Activated CD4-positive, alpha-beta T cell treated with anti-CD3 and anti-CD28 coated beads, Interleukin-2, amount 50 U/mL, for 1 hour (primary cell): ENCODE measurements at regions not wholly inside any gene's neighbourhood (a gene's known extent, or its start where the extent isn't known, plus 50 kb on each side); places are given as distances from the start of the nearest gene placed in this dataset.
"Not testable (repeated sequence)": the region's sequence is repeated elsewhere in the genome, so short reads cannot be mapped to it uniquely, and the experiment has no call there.

ENCODE experiments used
- DNase-seq: peaks from one replicate; pipeline ENCODE4 v3.0.0-alpha.2; 2020

DNA sequence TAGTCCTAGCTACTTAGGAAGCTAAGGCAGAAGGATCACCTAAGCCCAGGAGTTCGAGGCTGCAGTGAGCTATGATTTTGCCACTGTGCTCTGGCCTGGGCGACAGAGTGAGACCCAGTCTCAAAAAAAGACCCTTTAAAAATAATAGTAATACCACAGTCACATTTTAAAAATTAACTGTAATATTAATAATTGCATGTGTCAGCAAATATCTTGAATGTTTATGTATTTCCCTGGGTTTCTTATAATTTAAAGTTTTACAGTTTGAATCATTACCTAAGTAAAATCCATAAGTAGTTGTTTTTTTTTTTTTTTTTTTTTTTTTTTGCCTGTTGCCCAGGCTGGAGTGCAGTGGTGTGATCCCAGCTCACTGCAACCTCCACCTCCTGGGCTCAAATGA lies 69.2 kb downstream of the LYZL2 start:
- no peak for DNase-seq

DNA sequence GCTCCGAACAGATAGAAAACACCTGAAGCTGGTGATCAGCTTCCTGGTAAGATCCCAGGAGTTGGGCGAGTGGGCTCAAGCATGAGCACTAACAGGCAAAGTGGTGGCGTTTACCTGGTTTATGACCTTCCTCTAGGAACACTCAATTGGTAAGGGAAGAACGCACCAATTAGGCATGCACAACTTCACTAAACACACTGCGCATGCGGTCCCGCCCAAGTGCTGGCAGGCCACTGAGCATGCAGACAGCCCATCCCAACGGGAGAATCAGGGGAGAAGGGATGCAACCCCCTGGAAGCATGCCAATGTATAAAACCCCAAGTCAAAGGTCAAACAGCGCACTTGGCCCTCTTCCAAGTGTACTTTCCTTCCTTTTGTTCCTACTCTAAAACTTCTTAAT lies 70.4 kb downstream of the LYZL2 start:
- no peak for DNase-seq

DNA sequence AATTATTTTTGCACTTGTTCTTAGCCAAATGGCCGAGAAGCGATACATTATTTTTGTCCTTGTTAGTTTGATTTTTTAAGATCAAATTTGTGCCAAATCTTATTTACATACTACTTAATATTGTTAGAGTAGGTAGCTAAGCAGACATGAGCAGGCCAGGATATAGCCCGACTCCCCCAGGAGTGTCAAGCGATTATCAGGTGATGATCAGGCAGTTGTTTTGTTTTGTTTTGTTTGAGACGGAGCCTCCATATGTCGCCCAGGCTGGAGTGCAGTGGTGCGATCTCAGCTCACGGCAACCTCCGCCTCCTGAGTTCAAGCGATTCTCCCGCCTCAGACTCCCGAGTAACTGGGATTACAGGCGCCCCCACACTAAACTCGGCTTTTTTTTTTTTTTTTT lies 71.1 kb downstream of the LYZL2 start:
- no peak for DNase-seq

DNA sequence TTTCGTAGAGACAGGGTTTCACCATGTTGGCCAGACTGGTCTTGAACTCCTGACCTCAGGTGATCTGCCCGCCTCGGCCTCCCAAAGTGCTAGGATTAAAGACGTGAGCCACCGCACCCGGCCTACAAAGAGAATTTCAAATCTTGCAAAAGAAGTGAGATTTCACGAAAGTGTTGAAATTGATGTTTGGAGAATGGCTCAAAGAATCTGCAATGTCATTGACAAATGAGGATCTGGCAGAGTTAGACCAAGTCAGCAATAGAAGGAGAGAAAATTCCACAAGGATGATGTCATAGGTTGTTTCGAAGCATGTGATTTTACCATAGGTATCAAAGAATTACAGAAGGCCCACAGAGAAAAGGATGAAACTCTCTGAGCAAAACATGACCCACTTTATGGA lies 71.7 kb downstream of the LYZL2 start:
- DNase-seq: no peak

DNA sequence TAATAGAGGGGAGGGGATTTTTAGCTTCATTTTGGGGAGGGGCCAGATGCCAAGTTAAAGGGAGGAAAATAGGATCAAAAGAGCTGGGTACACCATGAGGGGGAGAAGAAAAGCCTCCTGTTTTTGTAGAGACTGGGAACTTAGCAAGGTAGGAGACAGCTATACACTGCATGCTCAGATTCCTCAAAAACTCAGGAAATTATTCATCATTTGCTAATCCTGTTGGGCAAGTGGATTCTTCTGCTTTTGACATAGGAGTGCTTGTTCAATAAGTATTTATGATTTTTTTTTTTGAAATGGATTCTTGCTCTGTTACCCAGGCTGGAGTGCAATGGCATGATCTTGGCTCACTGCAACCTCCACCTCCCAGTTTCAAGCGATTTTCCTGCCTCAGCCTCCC lies 73.4 kb downstream of the LYZL2 start:
- no peak for DNase-seq

DNA sequence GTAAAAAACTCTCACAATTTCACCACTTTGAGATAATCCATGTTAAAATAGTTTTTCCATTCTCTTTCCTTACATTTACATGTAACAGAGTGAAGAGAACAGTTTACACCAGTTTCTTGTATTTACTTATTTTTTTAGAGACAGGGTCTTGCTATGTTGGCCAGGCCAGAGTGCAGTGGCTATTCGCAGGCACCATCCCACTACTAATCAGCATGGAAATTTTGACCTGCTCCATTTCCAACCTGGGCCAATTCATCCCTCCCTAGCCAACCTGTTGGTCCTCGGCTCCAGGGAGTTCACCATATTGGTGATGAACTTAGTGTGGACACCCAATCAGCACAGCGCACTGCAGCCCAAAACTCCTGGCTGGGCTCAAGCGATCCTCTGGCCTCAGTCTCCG lies 74.1 kb downstream of the LYZL2 start:
- DNase-seq: no peak

DNA sequence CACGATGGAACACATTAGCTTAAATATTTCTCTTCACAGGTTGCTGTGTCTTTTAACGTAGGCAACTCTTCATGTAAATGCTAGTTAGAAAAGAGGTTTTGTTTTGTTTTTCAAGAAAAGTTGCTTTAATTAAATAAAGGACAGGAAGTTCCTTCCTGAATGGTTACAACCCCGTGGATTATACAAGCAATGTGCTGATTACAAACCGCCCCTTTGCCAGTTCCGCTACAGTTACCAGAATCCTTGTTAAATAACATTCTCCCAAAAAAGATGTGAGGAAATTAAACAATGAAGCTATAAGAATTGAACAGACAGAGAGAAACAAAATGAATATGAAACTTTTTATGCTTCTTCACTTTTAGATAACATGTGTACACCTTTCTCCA lies 75.1 kb downstream of the LYZL2 start:
- DNase-seq: no peak

DNA sequence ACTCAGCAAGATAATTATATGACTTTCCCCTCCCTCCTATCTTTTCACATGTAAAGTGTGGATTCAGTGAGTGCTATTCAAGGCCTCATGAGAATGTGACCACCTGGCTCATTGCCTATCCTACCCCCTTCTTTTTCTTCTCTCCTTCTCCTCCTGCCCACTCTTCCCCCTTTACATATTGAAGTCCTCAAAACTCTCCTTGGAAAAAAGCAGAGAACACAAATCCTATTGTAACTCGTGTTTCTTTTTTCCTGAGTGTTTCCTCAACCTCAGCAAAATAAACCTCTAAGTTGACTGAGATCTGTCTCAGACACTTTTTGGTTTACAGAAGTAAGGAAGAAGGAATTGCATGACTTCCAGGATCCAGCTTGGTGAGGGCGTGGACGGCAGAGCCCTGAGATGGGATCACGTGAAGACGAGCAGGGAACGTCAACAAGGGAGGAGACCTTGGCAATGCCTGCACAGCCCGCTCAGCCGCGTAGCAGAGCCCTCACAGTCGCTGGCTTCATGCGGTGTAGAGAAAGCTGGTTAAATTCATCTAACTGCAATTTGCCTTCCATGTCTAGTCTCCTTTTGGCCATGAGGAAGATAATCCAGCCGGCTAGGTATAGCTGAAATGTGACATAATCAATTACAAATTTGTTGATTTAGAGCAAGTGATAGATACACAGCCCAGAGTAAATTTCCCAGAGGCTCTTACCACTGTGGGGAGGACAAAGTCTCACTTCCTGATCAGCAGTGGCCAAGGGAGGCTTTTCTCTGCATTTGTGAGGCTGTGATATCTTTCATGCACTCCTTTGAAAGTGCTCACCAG lies 75.7 kb downstream of the LYZL2 start:
- no peak for DNase-seq

DNA sequence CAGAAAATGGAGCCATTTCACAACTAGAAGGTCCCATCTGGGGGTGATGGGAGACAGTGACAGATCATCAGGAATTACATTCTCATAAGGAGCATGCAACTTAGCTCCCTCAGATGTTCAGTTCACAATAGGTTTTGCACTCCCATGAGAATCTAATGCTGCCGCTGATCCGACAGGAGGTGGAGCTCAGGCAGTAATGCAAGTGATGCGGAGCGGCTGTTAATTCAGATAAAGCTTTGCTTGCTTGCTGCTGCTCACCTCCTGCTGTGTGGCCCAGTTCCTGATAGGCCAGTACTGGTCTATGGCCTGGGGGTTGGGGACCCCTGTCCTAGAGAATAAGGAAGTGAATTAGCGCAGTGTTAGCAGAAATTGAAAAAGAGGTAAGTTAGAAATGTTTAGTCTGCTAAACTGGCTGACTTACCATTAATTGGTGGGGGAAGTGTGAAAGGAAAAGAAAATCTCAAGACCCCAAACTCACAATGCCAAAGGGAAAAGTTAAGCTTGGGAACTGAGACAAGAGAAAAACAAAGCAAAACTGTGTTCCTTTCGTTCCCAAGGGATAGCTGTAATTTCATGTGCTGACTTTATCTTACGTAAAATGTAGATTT lies 76.4 kb downstream of the LYZL2 start:
- no peak for DNase-seq

DNA sequence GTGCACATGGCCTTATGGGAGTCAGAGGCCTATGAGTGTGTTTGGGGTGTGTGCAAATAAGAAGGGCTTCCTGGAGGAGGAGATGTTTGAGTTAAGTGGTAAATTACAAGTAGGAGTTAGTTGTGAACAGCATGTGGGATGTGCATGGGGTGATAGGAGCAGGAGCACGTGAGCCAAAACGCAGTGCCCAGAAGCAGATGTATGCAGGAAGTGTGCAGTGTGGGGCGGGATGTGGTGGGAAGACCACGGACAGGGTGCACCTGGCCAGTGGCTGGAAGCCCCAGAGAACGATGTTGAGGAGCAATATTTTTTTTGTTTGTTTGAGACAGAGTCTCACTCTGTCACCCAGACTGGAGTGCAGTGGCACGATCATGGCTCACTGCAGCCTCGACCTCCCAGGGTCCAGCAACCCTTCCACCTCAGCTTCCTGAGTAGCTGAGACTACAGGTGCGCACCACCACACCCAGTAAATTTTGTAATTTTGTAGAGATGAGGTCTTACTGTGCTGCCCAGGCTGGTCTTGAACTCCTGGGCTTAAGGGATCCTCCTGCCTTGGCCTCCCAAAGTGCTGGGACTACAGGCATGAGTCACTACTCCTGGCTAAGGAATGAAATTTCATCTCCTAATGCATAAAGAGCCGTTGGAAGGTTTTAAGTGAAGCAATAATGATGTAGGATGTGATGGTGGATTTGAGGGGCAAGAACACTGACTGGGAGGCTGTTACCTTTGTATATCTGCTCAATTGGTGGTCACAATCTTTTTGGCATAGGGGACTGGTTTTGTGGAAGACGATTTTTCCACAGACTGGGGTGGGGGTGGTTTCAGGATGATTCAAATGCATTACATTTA lies 78.4 kb downstream of the LYZL2 start:
- no peak for DNase-seq

DNA sequence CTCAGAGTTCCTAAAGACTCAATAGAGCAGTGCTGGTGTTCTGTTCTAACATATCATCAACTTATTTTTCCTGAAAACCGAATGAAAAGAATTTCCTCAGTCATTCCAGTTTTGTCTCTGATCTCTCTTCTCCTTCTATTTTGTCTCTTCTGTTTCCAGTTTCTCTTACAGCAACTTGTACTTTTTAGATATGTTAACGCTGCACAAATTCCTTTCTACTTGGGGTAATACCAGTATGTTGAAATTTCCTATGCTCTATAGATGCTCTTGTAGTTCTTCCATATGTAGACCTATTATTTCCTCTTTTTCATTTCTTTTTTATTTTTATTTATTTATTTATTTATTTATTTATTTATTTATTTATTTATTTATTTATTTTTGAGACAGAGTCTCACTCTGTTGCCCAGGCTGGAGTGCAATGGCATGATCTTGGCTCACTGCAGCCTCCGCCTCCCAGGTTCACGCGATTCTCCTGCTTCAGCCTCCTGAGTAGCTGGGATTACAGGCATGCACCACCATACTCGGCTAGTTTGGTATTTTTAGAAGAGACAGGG lies 80.3 kb downstream of the LYZL2 start:
- not testable (repeated sequence) for DNase-seq

DNA sequence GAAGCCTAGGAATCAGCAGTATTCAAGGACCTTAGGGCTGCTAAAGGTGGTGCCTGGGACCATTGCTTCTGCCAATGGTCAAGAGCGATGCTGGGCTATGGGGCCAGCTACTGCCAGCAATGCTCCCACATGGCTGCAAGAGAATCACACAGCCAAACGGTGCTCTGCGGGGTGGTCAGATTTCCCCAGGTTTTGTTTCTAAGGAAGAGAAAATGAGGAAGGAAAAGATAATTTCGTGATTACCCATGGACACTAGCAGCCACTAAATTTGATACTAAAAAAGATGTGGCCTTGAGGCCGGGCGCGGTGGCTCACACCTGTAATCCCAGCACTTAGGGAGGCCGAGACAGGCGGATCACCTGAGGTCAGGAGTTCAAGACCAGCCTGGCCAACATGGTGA lies 83.0 kb downstream of the LYZL2 start:
- no peak for DNase-seq

DNA sequence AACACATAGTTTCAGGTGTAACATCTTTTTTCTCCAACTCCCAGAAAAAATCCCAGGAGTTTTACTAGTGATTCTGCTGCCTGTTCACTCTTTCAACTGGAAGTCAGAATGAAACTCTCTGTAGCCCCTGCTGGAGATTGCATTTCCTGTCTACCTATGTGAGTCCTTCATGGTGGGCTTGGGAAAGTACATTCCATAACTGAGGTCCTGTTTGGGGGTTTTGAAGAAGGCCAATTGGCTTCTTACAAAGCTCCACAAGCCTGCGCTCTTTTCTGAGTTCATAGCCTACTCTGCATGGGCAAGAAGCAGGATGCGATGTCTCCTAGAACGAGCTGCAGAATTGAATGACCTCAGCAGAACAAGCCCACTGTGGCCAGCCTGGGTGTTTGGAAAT lies 86.7 kb downstream of the LYZL2 start:
- no peak for DNase-seq

DNA sequence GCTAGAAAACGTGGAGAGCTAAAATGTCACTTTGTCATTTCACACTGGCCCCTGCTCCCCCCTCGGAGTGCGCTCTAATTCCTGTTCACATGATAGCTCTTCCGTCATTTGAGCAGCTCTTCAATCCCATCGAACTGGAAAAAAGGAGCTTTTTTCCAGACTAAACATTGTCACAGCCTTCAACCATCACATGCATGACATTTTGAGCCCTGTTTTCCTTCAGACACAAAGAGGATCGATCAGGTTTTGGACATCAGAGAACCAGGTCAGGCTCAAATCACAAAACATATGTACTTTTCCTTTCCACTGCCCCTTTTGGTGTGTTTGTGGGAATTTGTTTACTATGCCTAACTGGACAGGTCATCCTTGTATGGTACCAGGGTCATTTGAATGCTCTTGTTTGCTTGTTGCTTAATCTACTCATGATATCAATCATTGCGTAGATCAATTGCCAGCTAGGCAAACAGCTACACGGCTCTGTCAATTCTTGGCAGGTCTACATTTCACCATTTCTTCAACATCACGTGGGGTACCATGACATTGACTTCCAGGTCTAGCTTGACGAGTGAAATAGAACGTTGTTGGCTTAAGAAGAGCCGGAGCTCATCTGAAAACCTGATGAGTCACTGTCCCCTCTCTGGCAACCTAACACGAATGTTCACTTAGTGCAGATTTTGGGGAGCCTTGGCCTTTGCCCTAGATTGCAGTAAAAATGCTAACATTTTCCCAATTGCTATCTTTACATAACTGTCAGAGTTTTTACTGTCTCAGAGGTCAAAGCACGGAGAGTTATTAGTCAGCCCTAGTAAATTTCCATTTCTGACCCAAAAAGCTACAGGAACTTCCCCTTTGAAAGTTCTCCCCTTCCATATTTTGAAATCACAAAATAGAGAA lies 87.3 kb downstream of the LYZL2 start:
- no peak for DNase-seq

DNA sequence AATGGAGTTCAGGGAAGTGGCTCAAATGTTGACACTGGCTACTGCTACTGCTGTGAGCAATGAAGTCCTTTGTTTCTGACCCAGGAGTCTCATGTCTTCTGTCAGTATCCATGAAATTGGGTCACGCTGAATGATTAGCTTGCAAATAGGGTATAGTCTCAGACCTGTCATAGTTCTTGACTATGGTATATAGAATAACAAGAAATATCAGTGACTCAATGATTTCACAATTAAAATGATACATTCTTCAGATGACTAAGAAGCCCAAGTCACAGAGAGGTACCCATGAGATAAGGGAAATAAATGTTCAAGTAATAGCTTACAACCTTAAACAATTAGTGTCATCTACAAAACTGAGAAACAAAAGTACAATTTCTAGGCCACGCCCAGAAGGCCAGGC lies 89.3 kb downstream of the LYZL2 start:
- no peak for DNase-seq

DNA sequence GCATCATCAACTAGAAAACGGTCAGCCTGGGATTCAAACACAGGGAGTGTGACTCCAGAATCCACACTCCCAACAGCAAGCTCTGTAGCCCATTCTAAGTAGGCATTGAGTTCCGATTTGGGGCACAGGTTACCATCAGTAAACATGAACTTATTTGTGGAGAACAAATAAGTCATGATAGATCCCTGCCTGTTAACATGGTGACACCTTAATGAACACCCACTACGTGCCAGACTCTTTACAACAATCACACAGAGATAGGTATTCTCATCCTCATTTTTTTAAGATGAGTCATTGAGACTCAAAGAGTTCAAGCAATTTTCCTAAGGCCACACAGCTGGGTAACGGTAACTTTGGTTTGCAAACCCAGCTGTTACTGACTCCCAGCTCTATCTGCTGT lies 91.5 kb downstream of the LYZL2 start:
- DNase-seq: no peak

DNA sequence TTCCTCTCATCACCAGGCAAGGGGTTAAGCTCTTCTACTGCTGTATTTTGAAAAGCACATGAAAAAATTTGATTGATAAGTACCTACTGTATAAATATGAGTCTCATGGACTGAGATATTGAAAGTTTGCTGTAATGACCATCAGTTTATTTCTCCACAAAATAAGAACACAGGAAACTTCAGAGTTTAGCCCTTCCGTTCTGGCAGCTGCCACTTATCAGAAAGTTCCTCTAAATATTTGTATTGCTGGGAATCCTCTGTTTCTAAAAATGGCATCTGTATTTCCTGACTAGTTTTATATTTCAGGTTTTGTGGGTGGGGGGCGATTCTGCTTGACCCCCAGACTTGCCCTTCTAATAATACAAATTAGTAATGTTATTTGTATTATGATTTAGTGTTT lies 92.0 kb downstream of the LYZL2 start:
- no peak for DNase-seq

DNA sequence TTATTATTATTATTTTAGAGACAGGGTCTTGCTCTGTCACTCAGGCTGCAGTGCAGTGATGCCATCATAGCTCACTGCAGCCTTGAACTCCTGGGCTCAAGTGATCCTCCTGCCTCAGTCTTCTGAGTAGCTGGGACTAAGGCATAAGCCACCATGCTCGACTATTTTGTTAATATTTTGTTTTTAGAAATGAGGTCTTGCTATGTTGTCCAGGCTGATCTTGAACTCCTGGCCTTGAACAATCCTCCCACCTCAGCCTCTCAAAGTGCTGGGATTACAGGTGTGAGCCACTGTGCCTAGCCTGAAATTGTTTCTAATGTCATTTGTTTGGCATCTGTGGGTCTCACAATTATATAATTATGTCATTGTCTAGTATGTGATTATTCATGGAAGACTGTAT lies 92.4 kb downstream of the LYZL2 start:
- not testable (repeated sequence) for DNase-seq

DNA sequence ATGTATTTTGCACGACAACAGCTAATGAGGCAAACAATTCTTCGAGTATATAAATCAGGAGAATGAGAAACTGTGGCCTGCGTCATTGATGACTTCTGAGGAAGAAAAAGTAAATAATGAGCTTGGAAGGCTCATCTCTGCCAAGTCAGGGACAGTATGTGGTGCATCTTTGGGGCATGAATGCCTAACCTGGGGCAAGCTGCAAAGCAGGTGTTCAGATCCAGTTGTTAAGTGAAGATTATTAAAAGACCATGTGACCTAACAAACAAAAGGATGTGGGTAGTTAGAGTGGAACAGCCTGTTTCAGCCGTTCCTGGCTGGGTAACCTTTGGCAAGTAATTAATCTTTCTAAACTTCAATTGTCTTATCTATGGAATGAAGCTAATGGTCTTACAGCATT lies 93.0 kb downstream of the LYZL2 start:
- DNase-seq: no peak

DNA sequence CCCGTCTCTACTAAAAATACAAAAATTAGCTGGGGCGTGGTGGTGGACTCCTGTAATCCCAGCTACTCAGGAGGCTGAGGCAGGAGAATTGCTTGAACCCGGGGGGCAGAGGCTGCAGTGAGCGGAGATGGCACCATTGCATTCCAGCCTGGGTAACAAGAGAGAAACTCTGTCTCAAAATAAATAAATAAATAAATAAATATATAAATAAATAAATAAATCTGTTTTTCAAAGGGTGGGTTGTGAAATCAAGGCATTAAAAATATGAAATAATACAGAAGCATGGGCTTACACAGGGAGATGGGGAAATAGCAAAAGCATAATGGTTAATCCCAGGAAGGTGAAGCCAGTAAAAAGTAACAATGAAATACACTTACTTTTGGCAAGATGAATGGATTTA lies 93.9 kb downstream of the LYZL2 start:
- DNase-seq: no peak

DNA sequence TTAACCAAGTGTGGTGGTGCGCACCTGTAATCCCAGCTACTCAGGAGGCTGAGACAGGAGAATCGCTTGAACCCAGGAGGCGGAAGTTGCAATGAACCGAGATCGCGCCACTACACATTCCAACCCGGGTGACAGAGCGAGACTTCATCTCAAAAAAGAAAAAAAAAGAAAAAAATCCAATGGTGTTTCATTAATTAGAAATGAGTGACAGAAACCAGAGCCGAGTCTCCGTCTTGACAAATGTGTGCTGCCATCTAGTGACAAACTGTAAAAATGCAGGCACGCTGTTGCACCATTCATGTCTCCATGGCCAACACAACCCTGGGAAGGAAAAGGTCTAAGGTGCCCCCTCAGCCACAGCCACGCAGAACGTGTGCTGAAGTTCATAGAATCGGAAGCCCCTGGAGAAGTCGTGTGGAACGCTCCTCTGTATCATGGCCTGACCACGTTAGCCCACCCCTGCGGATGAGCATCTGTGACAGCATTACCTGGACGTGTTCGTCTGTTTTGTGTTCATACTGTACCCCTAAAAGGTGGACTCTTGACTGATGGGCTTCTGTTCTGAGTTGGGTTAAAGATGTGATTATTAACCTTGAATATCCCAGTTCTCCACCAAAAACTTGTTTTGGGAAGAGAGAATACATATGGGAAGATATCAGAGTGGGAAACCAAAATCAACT lies 94.9 kb downstream of the LYZL2 start:
- DNase-seq: peak; percentile 66
